ENCODE measurements at regions not wholly inside any gene's neighbourhood (a gene's known extent, or its start where the extent isn't known, plus 50 kb on each side); places are given as distances from the start of the nearest gene placed in this dataset.

DNA sequence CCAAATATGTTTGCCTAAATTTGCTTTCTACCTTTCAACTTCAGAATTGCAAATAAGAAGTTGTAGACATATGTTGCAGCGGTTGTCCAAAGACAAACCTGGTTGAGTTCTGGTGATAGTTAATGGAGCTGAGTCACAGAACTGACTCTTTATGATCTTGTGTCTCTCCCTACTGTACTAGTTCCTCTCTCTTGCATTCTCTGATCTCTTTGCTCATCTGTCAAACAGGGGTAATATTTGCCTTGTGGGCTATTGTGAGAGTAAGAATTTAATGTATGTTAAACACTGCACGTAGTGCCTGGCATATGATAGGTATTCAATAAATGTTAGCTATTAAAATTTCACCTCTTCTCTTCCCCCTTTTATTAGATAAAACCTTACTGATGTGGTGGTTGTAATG, 283.5 kb upstream of the RGS6 start:
- no peak for DNase-seq

DNA sequence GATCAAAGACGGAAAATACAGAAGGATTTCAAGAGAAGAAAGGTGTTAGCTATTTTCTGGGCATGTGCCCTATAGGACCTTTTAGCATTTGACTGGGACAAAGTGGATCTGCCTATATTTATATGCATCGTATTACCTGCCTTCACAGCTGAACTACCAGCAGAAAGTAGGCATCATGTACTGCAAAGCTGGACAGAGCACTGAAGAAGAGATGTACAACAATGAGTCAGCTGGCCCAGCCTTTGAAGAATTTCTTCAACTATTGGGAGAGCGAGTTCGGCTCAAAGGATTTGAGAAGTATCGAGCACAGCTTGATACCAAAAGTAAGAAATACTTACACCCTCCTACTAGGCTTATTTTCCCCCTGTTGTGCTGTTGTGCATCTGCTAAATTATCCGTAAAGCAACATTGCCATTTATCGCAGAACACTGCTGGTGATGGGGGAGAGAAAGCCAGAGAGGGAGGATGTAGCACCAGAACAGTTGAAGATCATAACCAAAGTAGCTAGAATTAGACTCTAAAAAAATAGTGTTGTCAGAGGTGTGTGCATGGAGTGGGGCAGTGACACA, 282.0 kb upstream of the RGS6 start:
- DNase-seq = no peak

DNA sequence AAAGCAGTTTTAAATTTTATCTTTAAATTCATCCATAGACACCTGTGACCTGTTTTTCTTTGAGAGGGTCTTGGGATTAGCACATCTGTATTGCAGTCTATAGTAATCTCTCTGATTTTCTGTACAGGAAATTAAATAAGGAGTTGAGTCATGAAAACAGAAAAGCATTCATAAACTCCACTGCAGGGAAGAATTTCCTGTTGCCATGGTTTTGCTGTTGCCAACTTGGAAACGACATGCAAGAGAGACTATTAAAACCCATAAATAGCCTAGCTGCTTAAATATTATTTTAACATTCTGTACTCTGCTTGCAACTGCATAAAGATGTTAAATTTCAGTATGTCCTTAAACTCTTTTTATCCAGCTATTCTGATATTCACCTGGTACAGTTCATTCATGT, 281.0 kb upstream of the RGS6 start:
- DNase-seq = no peak

DNA sequence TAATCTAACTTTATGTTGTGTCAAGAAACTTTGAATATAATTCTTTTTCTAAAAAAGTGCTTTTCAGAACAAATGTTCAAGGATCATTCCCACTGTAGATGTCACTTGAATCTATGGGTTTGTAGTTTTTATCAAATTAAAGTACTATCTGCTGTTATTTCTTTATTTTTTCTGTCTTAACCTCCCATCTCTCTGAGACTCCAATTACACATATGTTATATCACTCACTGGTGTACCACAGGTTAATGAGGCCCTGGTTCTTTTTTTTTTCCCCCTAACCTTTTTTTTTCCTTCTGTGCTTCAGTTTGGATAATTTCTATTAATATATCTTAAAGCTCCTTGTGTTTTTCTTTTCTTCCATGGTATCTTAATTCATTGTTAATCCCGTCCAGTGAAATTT, 279.9 kb upstream of the RGS6 start:
- no peak for DNase-seq

DNA sequence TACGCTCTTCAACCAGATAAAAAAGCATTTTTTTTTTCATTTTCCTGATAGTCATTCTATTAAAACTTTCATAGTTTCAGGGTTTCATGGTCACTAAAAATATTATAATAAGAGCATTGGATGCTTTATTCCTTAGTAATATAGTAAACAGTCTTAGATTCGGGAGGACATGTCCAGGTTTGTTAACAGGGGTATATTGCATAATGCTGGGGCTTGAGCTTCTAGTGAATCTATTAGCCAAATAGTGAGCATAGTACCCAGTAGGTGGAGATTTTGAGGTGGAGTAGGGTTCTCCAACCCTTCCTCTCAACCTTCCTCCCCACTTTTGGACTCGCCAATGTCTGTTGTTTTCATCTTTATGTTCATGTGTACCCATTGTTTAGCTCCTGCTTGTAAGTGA, 277.4 kb upstream of the RGS6 start:
- no peak for DNase-seq

DNA sequence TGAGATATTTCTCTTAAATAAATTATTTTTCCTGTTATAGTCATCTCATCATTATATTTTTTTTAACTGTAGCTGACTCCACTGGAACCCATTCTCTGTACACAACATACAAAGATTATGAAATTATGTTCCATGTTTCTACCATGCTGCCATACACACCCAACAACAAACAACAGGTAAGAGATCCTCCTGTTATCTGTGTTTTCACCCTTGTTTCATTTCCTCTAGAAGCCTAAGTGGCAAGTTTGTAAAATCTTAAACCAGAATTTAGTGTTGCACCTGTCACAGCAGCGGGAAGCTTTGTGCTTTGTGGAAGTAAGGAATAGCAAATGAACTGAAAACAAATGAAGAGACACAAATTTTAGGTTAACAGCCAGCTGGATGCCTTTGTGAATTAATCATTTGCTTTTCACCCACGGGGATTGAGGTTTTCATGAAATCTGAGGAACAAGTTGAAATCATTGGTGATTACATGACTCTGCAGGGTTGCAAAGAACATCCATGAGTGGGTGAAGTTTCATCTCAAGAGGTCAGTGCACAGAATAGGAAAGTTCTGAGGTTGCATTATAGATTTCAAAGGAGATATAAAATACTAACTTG, 273.9 kb upstream of the RGS6 start:
- DNase-seq = no peak

DNA sequence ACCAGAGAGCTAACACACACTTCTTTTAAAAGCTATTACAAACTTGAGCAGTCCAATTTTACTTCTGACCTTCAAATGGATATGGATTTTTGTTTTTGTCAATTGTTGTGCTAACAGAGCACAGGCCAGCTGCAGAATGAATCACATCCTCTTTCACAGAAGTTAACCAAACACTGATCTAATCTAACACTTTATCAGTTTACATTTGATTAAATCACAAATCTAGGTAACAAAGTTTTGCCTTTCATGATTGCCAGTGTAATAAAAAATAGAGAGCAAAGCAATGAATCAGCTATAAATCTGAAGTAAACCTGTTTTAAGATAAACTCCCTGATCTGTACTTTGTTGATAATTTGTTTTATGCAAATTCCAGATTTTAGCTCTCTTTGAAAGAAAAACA, 273.1 kb upstream of the RGS6 start:
- no peak for DNase-seq

DNA sequence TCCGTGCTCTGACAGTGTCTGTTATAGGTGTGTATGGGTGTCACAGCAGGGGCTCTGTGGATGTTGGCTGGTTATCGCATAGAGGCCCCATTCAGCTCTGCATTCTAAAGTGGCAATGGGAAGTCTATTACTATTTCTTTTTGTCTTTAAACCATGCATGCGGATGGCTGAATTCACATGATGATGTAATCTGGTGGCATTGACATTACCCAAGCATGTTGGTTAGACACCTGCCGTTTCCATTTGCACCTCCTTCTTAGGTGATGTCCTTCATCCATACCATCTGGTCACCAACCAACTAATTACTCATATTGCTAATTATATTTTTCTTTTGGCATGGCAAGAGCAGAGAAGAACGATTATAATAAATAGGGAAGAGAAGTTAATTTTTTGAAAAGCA, 270.8 kb upstream of the RGS6 start:
- no peak for DNase-seq

DNA sequence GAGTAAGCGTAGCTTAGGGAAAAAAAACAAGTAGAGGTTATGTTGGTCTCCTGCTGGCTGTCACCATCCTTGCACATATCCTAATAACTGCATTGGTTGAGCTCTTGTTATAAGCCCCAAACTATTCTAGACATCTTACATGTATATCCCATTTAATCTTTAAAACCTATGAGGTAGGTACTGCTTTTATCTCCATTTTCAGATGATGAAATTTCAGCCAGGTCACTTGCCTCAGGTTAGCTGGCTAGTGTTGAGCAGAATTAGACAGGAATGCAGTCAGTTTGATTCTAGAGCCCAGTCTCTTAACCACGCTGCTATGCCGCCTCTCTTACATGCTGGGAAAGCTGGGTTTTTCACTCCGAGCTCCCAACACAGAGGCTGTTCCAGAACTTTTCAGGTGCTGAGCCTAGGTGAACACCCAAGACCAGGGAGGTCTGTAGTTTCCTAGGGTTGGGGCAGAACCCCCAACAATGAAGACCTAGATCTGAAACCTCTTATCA, 269.9 kb upstream of the RGS6 start:
- no peak for DNase-seq

DNA sequence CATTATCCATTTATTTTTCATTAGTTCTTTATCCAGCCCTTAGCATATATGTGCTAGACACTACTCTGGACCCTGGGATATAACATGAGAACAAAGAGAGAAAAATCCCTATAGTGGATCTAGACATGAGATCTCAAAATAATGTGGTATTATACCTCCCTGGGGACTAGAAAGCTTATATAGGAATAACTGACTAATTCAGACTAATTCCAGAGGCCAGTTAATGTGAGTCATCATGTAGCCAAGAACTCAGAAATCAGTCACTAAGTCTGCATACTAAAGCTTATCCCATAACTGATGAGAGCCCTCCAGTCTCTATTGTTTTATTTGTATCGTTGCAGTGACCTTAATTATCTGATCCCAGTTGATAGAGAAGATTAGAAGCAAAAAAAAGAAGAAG, 267.1 kb upstream of the RGS6 start:
- no peak for DNase-seq

DNA sequence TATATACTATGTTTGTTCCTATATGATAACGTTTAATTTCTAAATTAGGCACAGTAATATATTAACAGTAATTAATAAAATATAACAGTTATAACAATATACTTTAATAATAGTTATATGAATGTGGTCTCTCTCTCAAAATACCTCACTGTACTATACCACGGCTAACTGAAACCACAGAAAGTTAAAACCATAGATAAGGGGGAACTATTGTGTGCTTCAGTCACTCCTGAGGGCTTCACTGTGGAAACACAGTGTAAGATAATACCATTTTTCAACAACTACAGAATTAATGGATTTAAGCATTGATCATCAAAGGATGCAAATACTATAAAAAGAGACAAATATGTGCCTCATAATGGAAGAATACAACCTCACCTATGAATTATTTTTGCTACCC, 266.4 kb upstream of the RGS6 start:
- DNase-seq = no peak

DNA sequence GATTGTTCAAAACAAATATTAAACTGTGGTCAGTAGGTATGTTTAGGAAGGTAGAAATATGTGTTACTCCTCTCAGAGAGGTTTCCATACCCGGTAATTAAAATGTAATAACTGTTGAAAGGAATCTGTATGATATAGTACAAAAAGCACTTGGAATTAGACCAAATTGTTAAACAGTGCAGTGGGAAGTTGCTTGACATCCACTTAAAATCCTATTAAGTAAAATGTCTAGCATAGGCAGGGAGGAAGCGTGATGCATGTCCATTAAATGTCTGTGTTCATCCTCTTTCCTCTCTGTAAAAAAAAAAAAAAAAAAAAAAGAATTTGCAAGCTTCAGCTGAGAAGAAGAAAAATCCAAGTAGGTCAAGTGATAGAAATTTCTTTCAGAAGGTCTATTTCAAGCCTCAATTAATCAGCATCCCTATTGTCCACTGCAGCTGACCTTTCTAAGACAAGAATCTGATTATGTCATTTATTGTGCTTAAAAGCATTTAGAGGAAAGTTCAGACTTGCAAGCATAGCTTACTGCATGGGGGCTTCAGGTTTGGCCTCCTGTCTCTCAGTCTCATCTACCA, 265.6 kb upstream of the RGS6 start:
- DNase-seq = no peak

DNA sequence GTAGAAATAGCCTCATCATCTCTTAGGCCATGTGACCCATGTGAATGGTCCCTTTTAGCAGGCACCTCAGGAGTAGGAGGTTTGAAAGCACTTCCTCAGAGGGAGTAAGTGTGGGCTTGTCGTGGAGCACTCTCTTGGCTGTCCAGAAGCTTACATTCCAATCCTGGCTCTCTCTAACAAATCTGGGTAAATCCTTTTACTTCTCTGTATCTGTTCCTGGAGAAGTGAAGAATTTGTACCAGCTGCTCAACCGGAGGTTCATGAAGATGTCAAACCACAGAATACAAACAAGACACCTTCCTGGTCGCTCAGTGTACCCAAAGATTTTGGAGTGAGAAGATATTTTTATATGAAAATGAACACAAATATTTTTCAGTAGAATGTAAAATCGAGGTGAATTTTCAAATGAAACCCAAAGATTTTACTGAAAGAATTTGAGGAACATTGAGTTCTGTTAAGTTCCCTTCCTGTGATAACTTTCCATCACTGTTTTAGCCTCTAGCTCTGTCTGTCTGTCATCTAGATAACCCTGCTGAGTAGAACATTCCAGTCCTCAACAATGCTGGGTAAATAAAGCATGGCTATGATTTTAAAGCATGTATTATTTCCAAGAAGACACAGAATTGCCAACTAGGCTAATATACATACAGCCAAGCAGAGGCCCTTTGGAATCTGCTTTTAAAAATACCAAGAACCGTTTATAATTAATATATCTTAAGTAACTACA, 263.9 kb upstream of the RGS6 start:
- DNase-seq = no peak

DNA sequence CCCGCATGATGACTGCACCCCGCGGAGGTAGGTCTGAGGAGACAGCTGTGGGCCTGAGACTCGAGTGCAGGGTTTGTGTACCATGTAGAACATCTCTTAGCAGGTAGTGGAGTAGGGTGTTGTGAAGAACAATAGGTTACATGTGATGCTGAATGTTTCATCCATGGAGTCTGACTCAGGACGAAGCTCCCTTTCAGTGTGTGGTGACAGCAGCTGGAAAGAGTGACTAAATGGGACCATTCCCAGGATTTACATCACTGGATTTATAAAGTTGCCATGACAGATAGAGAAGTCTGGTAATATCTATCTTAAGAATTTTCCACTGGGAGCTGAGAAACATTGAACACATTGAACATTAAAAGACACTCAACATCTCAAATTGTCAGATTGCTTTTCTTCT, 259.6 kb upstream of the RGS6 start:
- DNase-seq = no peak

DNA sequence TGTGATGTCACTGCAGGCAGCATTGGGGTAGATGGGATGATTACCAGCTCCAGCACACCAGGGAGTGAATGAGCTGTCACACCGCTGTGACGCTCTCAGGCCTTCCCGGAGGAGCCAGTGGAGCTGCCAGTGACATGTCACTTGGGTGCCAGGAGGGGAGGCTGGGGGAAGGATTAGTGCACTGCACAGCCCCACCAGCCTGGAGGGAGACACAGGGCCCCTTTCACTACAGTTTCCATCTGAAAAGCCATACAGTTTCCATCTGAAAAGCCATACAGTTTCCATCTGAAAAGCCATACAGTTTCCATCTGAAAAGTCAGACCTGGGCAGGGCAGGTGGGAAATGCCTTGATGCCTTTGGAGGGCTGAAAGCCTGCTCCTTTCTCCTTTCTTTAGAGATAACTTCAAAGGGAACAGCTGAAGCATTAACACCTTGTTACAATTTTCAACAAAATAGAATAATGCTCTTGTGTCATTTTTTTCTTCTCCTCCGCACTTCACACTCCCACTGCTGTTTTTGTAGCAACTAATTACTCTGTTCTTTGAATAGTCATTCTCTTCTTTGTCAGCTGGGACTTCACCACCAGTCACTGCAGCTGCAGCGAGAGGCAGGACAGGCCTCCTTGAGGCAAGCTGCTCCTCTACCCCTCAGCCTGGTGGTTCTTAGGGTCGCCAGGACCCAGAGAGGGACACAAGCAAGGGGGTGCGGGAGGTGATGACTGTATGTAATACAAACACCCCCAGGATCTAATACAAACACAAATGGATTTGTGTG, 256.9 kb upstream of the RGS6 start:
- DNase-seq = no peak

DNA sequence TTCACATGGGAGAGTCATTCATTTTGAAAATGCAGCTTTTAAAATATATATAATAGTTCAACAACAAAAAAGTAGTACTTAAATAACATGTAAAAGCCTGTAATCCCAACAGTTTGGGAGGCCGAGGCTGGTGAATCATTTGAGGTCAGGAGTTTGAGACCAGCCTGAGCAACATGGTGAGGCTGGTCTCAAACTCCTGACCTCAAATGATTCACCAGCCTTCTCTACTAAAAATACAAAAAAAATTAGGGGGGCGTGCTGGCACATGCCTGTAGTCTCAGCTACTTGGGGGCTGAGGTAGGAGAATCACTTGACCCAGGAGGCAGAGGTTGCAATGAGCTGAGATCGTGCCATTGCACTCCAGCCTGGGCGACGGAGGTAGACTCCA, 256.3 kb upstream of the RGS6 start:
- no peak for DNase-seq

DNA sequence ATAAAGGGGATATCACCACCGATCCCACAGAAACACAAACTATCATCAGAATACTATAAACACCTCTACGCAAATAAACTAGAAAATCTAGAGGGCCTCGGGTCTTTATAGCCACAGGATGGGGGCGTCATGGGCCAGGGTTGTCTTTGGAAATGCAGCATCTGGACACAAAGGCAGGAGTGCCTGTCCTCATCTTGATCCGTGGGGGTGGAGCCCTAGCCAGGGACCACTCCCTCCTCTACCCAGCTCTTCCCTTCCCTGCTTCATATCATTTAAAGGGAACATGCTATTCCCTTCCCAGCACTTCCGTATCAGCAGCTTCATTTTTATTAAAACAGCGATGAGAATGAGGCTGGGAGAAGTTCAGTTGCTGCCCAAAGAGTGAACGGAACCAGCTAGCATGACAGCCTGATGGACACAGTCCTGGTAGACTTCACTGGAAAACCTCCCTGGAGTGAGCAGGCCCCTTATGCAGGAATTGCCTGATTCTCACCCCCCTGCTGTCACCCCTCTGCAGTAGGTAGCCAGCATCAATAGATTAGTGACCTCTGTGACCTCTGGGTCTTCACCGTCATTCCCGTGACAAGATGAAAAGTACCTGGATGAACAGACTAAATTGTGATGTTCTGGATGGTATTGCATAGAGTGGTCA, 251.4 kb upstream of the RGS6 start:
- DNase-seq = no peak

DNA sequence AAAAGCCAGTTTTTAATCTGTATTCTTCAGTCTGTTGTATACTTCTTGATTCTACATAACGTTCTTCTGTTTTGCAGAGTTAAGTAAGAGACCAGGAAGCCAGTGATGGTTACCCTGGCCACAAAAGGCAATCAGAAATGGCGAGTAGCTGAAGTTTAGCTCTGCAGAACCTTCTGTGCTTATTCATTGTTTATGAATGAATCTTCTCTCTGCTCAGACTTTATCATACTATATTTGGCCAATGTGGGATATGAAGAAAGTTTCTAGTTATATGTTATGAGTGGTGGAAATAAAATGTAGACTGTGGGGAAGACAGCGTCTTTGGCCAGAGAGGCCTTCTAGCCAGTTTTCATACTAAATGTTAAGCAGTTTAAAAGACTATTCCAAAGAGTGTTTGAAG, 249.9 kb upstream of the RGS6 start:
- no peak for DNase-seq

DNA sequence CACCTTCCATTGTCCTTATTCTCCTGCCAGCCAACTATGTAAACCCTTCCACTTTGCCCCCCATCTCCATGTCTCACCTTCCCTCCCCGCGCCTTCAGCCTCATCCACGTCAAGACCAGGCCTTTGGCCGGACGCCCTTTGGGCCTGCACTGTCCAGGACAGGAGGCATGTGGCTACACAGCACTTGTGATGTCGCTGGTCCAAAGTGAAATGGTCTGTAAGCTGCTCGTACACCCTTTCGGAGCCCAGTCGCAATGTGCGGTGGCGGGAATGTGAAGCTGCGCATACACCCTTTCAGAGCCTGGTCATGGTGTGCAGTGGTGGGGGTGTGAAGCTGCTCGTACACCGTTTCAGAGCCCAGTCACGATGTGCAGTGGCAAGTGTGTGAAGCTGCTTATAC, 247.9 kb upstream of the RGS6 start:
- DNase-seq = no peak

DNA sequence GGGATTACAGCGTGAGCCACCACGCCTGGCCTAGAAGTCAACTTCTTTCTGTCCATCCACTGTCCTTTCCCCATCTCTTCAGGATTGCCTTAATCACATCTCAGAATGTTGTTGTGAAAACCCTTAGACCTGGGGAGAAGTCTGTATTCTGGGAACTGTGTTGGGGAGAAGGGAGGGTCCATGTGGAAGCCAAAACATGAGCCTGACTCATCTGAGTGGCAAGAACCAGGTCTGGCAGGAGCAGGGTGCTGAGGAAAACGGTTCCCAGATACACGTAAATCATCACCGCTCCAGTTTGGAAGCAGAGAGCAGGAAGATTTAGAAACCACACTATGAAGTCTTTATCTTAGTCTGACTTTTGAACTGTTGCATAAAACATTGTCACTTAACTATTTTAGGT, 245.6 kb upstream of the RGS6 start:
- no peak for DNase-seq

DNA sequence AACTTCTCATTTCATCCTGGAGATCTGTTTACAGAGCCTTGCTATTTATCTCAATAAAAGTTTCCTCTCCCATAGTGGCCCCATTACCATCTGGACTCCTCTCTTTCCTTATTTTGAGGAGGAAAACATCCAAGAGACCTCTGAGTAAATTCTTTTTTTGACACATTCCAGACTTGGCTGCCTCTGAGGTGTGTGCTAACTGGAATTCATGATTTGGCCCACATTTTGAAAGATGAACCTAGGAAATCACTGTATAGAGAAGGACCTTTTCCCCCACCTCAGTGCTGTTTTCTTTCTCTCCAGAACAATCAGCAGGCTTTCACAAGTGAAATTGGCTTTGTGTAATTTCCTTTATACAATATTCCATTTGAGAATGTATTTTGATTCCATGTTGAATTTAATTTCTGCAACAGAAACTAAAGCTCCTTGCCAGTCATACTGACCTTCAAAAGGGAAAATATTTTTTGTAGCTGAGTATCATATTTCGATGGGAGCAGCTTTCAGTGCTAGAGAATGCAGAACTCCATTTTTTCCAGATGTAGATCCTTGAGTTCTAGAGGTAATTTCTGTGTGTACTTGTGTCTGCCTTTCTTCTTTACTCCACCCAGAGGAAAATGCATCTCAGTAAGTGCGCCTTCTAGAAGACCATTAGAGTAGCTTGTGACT, 244.9 kb upstream of the RGS6 start:
- DNase-seq = no peak

DNA sequence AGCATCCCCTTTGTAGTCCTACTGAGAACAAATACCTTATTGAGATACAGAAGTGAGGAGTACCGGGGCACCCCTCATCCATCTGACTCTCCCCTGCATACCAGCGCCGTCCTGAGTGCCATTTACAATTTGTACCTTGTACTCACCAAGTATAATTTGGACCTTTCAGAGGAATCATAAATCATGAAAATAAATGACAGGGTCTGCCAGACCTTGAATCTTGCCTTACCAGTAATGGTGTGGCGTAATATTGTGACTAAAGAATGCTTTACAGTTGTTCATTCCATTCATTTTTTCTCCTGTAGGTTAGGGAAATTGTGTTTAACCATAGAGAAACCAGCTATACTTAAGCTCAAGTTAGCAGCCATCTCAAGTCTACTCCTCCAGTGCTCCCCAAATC, 243.7 kb upstream of the RGS6 start:
- no peak for DNase-seq
